ENCODE measurements at regions not wholly inside any gene's neighbourhood (a gene's known extent, or its start where the extent isn't known, plus 50 kb on each side); places are given as distances from the start of the nearest gene placed in this dataset.

GRCh38 chr6:71138376-71138775, 150.2 kb upstream of the OGFRL1 start:
- TF ChIP-seq, protein P1, sequence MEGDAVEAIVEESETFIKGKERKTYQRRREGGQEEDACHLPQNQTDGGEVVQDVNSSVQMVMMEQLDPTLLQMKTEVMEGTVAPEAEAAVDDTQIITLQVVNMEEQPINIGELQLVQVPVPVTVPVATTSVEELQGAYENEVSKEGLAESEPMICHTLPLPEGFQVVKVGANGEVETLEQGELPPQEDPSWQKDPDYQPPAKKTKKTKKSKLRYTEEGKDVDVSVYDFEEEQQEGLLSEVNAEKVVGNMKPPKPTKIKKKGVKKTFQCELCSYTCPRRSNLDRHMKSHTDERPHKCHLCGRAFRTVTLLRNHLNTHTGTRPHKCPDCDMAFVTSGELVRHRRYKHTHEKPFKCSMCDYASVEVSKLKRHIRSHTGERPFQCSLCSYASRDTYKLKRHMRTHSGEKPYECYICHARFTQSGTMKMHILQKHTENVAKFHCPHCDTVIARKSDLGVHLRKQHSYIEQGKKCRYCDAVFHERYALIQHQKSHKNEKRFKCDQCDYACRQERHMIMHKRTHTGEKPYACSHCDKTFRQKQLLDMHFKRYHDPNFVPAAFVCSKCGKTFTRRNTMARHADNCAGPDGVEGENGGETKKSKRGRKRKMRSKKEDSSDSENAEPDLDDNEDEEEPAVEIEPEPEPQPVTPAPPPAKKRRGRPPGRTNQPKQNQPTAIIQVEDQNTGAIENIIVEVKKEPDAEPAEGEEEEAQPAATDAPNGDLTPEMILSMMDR (IDR thresholded peaks at IDR 0.05 in 4 of 5, conservative IDR thresholded peaks at IDR 0.05 in 1 of 5) = no peak
- no peak for TF ChIP-seq POLR2A (IDR thresholded peaks at IDR 0.05)
